GM12872 (cell line): ENCODE measurements at regions not wholly inside any gene's neighbourhood (a gene's known extent, or its start where the extent isn't known, plus 50 kb on each side); places are given as distances from the start of the nearest gene placed in this dataset.

Source experiments
- CTCF ChIP-seq: IDR thresholded peaks from 3 replicates; pipeline ENCODE4 v1.5.1; 2011; ENCODE audit warnings: low read depth, mild to moderate bottlenecking, low read length, moderate library complexity; ENCODE audit not compliant: insufficient read depth

- TF ChIP-seq CTCF, result no peak
Measured at GRCh38 chr3:88480822-88481221, 331.1 kb downstream of the C3orf38 start.

GRCh38 chr3:88485001-88485400, 335.2 kb downstream of the C3orf38 start:
- TF ChIP-seq CTCF, result no peak

- TF ChIP-seq CTCF, result no peak
Measured at GRCh38 chr3:88509582-88509981, 359.8 kb downstream of the C3orf38 start.

- no peak for TF ChIP-seq CTCF
Measured at GRCh38 chr3:88528494-88528893, 378.7 kb downstream of the C3orf38 start.

- no peak for TF ChIP-seq CTCF
Measured at GRCh38 chr3:88534534-88534933, 384.8 kb downstream of the C3orf38 start.

- TF ChIP-seq CTCF, result no peak
Measured at GRCh38 chr3:88535563-88535962, 385.8 kb downstream of the C3orf38 start.

- no peak for TF ChIP-seq CTCF
Measured at GRCh38 chr3:88542916-88543315, 393.2 kb downstream of the C3orf38 start.

GRCh38 chr3:88572450-88572849, 422.7 kb downstream of the C3orf38 start:
- no peak for TF ChIP-seq CTCF
